ENCODE measurements at regions not wholly inside any gene's neighbourhood (a gene's known extent, or its start where the extent isn't known, plus 50 kb on each side); places are given as distances from the start of the nearest gene placed in this dataset.

DNA sequence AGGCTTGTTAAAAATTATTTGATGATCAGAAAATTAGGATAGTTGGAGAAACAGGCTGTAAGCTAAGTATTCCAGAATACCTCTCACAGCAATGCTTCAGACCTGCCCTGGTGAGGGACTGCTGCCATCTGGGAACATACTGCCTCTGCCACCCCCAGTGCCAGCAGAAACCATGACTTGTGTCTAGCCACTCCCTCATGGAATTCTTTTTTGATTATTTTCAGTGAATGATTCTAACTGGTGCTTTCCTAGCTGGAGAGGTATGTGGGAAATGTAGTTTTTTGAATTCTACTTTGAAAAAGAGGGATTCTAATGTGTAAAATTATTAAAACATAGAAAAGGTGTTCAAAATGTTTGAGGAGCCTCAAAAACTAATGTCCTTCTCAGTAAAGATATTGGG, 126.3 kb downstream of the HMHB1 start:
- Histone ChIP-seq H3K36me3 (ENCODE audit: control insufficient read depth, insufficient read depth, low read length) (no peaks in the 10 kb centered on the region), H3K4me3 (ENCODE audit: low read depth, low read length) (no peak overlapping the region), H3K27me3 (ENCODE audit: control insufficient read depth, insufficient read depth, low read length) (no peaks in the 10 kb centered on the region)
- no peak for DNase-seq (ENCODE audit: low read depth)
- ChIA-PET POLR2A (no interaction called here), CTCF (interaction anchor here (0.9 kb wide), 1 partner anchor 9 kb away, joined by 4 read pairs; no protein-coding TSS in a partner anchor)
- TF ChIP-seq, protein P1, sequence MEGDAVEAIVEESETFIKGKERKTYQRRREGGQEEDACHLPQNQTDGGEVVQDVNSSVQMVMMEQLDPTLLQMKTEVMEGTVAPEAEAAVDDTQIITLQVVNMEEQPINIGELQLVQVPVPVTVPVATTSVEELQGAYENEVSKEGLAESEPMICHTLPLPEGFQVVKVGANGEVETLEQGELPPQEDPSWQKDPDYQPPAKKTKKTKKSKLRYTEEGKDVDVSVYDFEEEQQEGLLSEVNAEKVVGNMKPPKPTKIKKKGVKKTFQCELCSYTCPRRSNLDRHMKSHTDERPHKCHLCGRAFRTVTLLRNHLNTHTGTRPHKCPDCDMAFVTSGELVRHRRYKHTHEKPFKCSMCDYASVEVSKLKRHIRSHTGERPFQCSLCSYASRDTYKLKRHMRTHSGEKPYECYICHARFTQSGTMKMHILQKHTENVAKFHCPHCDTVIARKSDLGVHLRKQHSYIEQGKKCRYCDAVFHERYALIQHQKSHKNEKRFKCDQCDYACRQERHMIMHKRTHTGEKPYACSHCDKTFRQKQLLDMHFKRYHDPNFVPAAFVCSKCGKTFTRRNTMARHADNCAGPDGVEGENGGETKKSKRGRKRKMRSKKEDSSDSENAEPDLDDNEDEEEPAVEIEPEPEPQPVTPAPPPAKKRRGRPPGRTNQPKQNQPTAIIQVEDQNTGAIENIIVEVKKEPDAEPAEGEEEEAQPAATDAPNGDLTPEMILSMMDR (IDR thresholded peaks at IDR 0.05; ENCODE audit: insufficient read depth, low read depth, low read length) = no peak

- H3K4me3 ChIP-seq (ENCODE audit: low read depth, low read length) = no peak overlapping the region
- TF ChIP-seq, protein P1 (IDR thresholded peaks at IDR 0.05; ENCODE audit: insufficient read depth, low read depth, low read length) = no peak
- H3K36me3 ChIP-seq (ENCODE audit: control insufficient read depth, insufficient read depth, low read length) = no peaks in the 10 kb centered on the region
- H3K27me3 ChIP-seq (ENCODE audit: control insufficient read depth, insufficient read depth, low read length) = no peaks in the 10 kb centered on the region
- no peak for DNase-seq (ENCODE audit: low read depth)
- ChIA-PET POLR2A (no interaction called here), CTCF (no interaction called here)
Measured at GRCh38 chr5:143946837-143947236, 134.9 kb downstream of the HMHB1 start.

GRCh38 chr5:143947313-143947712, 135.4 kb downstream of the HMHB1 start:
- DNase-seq (ENCODE audit: low read depth) = no peak
- TF ChIP-seq, protein P1 (IDR thresholded peaks at IDR 0.05; ENCODE audit: insufficient read depth, low read depth, low read length) = no peak
- H3K4me3 ChIP-seq (ENCODE audit: low read depth, low read length) = no peak overlapping the region
- H3K27me3 ChIP-seq (ENCODE audit: control insufficient read depth, insufficient read depth, low read length) = no peaks in the 10 kb centered on the region
- CTCF ChIA-PET = interaction anchor here (0.8 to 1.4 kb wide), 2 partner anchors 9 to 19 kb away, joined by 4 read pairs; no protein-coding TSS in a partner anchor
- POLR2A ChIA-PET = no interaction called here
- H3K36me3 ChIP-seq (ENCODE audit: control insufficient read depth, insufficient read depth, low read length) = no peaks in the 10 kb centered on the region

DNA sequence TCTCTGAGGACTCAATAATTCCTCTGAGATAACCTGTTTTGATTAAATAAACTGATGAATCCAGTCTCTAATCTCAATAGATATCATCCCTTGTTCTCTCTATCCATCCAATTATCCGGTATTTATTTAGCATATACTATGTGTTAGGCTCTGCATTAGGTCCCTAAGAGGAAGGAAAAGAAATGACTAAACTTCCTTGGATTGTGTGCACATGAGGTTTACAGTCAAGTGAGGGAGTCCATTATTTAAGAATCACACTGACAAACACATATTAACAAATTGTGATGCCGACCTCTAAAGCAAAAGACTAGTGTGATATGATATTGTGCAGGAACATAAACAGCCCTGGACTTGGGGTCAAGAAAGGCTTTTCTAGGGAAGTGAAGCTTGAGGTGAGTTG, 140.8 kb downstream of the HMHB1 start:
- CTCF ChIA-PET = interaction anchor here (0.5 kb wide), 1 partner anchor 114 kb away, joined by 3 read pairs; no protein-coding TSS in a partner anchor
- Histone ChIP-seq H3K27me3 (ENCODE audit: control insufficient read depth, insufficient read depth, low read length) (no peaks in the 10 kb centered on the region), H3K4me3 (ENCODE audit: low read depth, low read length) (no peak overlapping the region), H3K36me3 (ENCODE audit: control insufficient read depth, insufficient read depth, low read length) (no peaks in the 10 kb centered on the region)
- DNase-seq (ENCODE audit: low read depth) = no peak
- TF ChIP-seq, protein P1 (IDR thresholded peaks at IDR 0.05; ENCODE audit: insufficient read depth, low read depth, low read length) = no peak
- POLR2A ChIA-PET = no interaction called here

DNA sequence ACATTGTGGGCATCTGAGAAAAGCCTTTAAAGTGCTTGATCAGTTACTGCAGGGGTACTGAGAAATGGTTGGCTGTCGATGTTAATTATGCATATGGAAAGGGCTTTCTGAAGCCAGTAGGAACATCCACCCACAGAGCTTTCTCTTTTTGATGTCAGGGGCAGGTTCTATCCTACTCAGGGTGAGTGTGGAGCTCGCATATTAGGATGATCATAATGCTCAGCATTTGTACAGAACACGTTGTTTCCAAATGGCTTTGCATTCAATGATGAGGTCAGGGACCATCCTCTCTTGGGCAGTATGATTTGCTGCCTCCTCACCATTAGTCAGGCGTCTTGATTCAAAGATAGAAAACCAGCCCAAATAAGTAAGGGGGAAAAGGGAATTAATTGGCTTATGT, 141.9 kb downstream of the HMHB1 start:
- Histone ChIP-seq H3K27me3 (ENCODE audit: control insufficient read depth, insufficient read depth, low read length) (no peaks in the 10 kb centered on the region), H3K4me3 (ENCODE audit: low read depth, low read length) (no peak overlapping the region), H3K36me3 (ENCODE audit: control insufficient read depth, insufficient read depth, low read length) (no peaks in the 10 kb centered on the region)
- TF ChIP-seq, protein P1 (IDR thresholded peaks at IDR 0.05; ENCODE audit: insufficient read depth, low read depth, low read length) = no peak
- CTCF ChIA-PET = no interaction called here
- POLR2A ChIA-PET = no interaction called here
- DNase-seq (ENCODE audit: low read depth) = no peak
